T-helper 17 cell (primary cell): ENCODE measurements at regions not wholly inside any gene's neighbourhood (a gene's known extent, or its start where the extent isn't known, plus 50 kb on each side); places are given as distances from the start of the nearest gene placed in this dataset.

ENCODE experiments used
- ATAC-seq: fragments of 150-1000 bp; cut with Tn5 transposase; 2 replicates; pipeline ENCODE4 v1.10.0; 2021; ENCODE audit warnings: mild to moderate bottlenecking, moderate library complexity
- DNase-seq, 3 donors: peaks; one replicate each; pipeline versions ENCODE4 v3.0.0 to v3.0.0-alpha.2; 2020 to 2021
- H3K9me3 ChIP-seq: one replicate; pipeline ENCODE4 v1.7.0; 2013; ENCODE audit warnings: low read length, mild to moderate bottlenecking; ENCODE audit not compliant: control insufficient read depth, poor library complexity, severe bottlenecking
- H3K27ac Mint-ChIP-seq: one replicate; pipeline ENCODE4 v1.8.0; 2022; ENCODE audit warnings: mild to moderate bottlenecking, moderate library complexity, mixed read lengths
- H3K27me3 Mint-ChIP-seq: one replicate; pipeline ENCODE4 v1.8.0; 2022; ENCODE audit warnings: mixed read lengths
- H3K36me3 Mint-ChIP-seq: one replicate; pipeline ENCODE4 v1.8.0; 2022; ENCODE audit warnings: low read depth, mixed read lengths
- H3K4me1 Mint-ChIP-seq: one replicate; pipeline ENCODE4 v1.8.0; 2022; ENCODE audit warnings: mild to moderate bottlenecking, mixed read lengths
- H3K4me3 Mint-ChIP-seq: one replicate; pipeline ENCODE4 v1.8.0; 2022; ENCODE audit warnings: mild to moderate bottlenecking, moderate library complexity, mixed read lengths

- Mint-ChIP-seq H3K4me1 (peaks cover 11% of the 10 kb centered on the region), H3K27me3 (peaks cover 39% of the 10 kb centered on the region), H3K36me3 (no peaks in the 10 kb centered on the region), H3K4me3 (no peak overlapping the region), H3K27ac (no peak overlapping the region)
- DNase-seq (no peak), ATAC-seq (no peak)
- no peaks in the 10 kb centered on the region for H3K9me3 ChIP-seq
These were observed 57.1 kb upstream of the TLE3 start for GRCh38 chr15:70154718-70155347.

- Mint-ChIP-seq H3K36me3 (no peaks in the 10 kb centered on the region), H3K4me1 (peaks cover 9% of the 10 kb centered on the region), H3K4me3 (no peak overlapping the region), H3K27me3 (peaks cover 38% of the 10 kb centered on the region), H3K27ac (no peak overlapping the region)
- H3K9me3 ChIP-seq: no peaks in the 10 kb centered on the region
- no peak for ATAC-seq
- no peak for DNase-seq
These were observed 56.4 kb upstream of the TLE3 start for GRCh38 chr15:70153921-70154717.

- no peaks in the 10 kb centered on the region for H3K36me3 Mint-ChIP-seq
- H3K27me3 Mint-ChIP-seq: peaks cover 29% of the 10 kb centered on the region
- peaks cover 4% of the 10 kb centered on the region for H3K4me1 Mint-ChIP-seq
- DNase-seq: no peak
- ATAC-seq: no peak
- no peak overlapping the region for H3K4me3 Mint-ChIP-seq
- no peaks in the 10 kb centered on the region for H3K9me3 ChIP-seq
- H3K27ac Mint-ChIP-seq: no peak overlapping the region
These were observed 54.4 kb upstream of the TLE3 start for GRCh38 chr15:70152070-70152480.

GRCh38 chr15:70151462-70151861, 53.7 kb upstream of the TLE3 start:
- H3K27ac Mint-ChIP-seq: no peak overlapping the region
- H3K9me3 ChIP-seq: no peaks in the 10 kb centered on the region
- peaks cover 30% of the 10 kb centered on the region for H3K27me3 Mint-ChIP-seq
- H3K4me3 Mint-ChIP-seq: no peak overlapping the region
- peaks cover 4% of the 10 kb centered on the region for H3K4me1 Mint-ChIP-seq
- ATAC-seq (no peak), DNase-seq (no peak)
- H3K36me3 Mint-ChIP-seq: no peaks in the 10 kb centered on the region

- H3K9me3 ChIP-seq: no peaks in the 10 kb centered on the region
- Mint-ChIP-seq H3K4me1 (peaks cover 4% of the 10 kb centered on the region), H3K4me3 (no peak overlapping the region), H3K36me3 (no peaks in the 10 kb centered on the region), H3K27ac (no peak overlapping the region), H3K27me3 (peaks cover 35% of the 10 kb centered on the region)
- no peak for DNase-seq
- no peak for ATAC-seq
These were observed 53.3 kb upstream of the TLE3 start for GRCh38 chr15:70151003-70151402.

GRCh38 chr15:70150405-70150747, 52.7 kb upstream of the TLE3 start:
- no peak for ATAC-seq
- H3K4me3 Mint-ChIP-seq: no peak overlapping the region

GRCh38 chr15:70149667-70150404, 52.1 kb upstream of the TLE3 start:
- H3K9me3 ChIP-seq: no peaks in the 10 kb centered on the region
- Mint-ChIP-seq H3K27me3 (peaks cover 38% of the 10 kb centered on the region), H3K36me3 (no peaks in the 10 kb centered on the region), H3K4me3 (no peak overlapping the region), H3K27ac (no peak overlapping the region), H3K4me1 (peaks cover 1% of the 10 kb centered on the region)
- ATAC-seq (no peak), DNase-seq (no peak)

More at GRCh38 chr15:70150405-70150747, 52.7 kb upstream of the TLE3 start:
- DNase-seq: no peak
- Mint-ChIP-seq H3K27ac (no peak overlapping the region), H3K4me1 (peaks cover 4% of the 10 kb centered on the region), H3K36me3 (no peaks in the 10 kb centered on the region), H3K27me3 (peaks cover 38% of the 10 kb centered on the region)
- no peaks in the 10 kb centered on the region for H3K9me3 ChIP-seq

- H3K36me3 Mint-ChIP-seq: no peaks in the 10 kb centered on the region
These were observed 50.1 kb upstream of the TLE3 start for GRCh38 chr15:70147778-70148177.

More at GRCh38 chr15:70147778-70148177, 50.1 kb upstream of the TLE3 start:
- no peaks in the 10 kb centered on the region for H3K9me3 ChIP-seq
- H3K4me1 Mint-ChIP-seq: peaks cover 2% of the 10 kb centered on the region
- no peak overlapping the region for H3K27ac Mint-ChIP-seq
- DNase-seq (no peak), ATAC-seq (no peak)
- H3K4me3 Mint-ChIP-seq: no peak overlapping the region
- peaks cover 48% of the 10 kb centered on the region for H3K27me3 Mint-ChIP-seq
